ENCODE measurements at regions not wholly inside any gene's neighbourhood (a gene's known extent, or its start where the extent isn't known, plus 50 kb on each side); places are given as distances from the start of the nearest gene placed in this dataset.

DNA sequence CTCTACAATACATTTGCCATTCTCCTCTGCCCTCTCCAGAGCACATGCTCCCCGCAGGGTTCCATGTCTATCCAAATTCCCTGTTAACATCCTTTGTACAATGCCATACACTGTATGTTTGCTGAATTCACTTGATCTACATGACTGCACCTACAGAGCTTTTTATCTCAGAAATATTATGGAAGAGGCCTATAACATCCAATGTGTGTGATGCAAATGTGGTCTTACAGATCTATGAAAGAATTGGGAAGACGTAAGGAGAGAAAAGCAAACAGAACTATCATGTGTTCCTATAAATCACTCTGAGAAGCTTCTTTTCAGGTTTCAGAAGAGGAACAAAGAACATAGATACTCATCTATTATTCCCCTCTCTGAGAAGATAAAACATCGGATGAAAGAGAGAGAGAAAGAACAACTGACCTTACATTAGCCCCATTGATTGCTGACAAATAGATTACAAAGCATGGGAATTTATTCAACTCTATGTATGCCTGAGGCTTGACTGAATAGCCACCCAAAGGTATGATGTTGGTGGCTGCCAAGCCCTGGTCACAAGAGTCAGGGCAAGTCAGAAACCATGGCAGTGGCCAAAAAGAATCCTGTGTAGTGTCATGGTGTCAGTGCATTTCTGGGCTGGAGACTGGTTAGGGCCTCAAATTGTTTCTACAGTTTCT is 425.2 kb downstream of the FOXO1 start:
- in situ Hi-C loops (cut with HindIII; ENCODE audit: low pct_unique_long_range_greater_than_20kb, low sequenced_read_pairs) = no loop called here
- no peak for DNase-seq (ENCODE audit: low read depth, low spot score)

DNA sequence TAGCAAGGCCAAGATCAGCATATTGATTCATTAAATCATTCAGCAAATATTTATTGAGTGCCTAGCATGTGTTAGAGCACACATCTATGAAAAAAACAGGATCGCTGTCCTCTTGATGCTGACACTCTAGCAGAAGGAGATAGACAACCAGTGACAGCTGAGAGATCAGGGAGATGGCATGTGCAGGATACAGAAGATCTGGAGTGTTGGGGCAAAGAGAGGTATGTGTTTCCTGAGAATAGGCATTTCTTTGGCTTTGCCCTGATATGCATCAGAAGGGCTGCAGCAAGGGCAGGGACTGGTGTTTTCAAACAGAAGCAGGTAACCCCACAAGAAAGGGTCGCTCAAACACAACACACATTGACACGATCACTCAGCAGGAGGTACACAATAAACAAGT is 423.4 kb downstream of the FOXO1 start:
- DNase-seq (ENCODE audit: low read depth, low spot score) = no peak
- in situ Hi-C loops (cut with HindIII; ENCODE audit: low pct_unique_long_range_greater_than_20kb, low sequenced_read_pairs) = no loop called here

GRCh38 chr13:40243982-40244381 is 422.5 kb downstream of the FOXO1 start:
- no peak for DNase-seq (ENCODE audit: low read depth, low spot score)
- in situ Hi-C loops (cut with HindIII; ENCODE audit: low pct_unique_long_range_greater_than_20kb, low sequenced_read_pairs) = no loop called here

DNA sequence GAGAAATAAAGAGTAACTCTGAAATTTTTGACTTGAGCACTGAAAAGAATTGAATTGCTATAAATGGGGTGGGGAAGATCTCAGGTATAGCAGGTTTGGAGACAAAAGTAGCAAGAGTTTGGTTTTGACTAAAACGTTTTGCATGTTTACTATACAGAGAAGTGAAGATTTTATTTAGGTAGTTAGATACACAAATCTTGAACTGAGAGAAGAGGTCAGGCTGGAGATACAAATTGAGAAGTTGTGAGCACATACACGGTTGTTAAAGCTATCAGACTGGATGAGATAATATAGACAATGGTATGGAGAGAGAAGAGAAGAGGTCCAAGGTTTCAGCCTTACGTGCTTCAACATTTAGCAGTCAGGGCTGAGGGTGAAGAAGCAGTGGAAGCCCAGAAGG is 420.9 kb downstream of the FOXO1 start:
- no peak for DNase-seq (ENCODE audit: low read depth, low spot score)
- in situ Hi-C loops (cut with HindIII; ENCODE audit: low pct_unique_long_range_greater_than_20kb, low sequenced_read_pairs) = no loop called here

DNA sequence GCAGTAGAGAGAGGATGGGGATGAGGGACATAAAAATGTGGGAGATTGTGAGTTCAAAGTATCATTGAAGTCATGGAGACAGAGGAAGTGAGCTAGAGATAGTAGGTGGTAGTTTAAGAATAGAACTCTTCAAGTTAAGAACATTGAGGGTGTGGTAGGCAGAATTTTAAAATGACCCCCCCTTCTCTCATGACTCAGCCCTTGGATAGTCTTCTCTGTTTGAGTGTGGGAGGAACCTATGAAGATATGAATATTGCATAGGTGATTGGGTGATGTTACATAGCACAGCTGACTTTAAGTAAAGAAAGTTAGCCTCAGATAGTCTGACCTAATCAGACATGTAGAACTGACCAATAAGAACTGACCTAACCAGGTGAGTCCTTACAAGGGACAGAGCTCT is 418.6 kb downstream of the FOXO1 start:
- no peak for DNase-seq (ENCODE audit: low read depth, low spot score)
- in situ Hi-C loops (cut with HindIII; ENCODE audit: low pct_unique_long_range_greater_than_20kb, low sequenced_read_pairs) = no loop called here

- in situ Hi-C loops (cut with HindIII; ENCODE audit: low pct_unique_long_range_greater_than_20kb, low sequenced_read_pairs) = no loop called here
- no peak for DNase-seq (ENCODE audit: low read depth, low spot score)
Observed at GRCh38 chr13:40251343-40252032, 415.0 kb downstream of the FOXO1 start.

DNA sequence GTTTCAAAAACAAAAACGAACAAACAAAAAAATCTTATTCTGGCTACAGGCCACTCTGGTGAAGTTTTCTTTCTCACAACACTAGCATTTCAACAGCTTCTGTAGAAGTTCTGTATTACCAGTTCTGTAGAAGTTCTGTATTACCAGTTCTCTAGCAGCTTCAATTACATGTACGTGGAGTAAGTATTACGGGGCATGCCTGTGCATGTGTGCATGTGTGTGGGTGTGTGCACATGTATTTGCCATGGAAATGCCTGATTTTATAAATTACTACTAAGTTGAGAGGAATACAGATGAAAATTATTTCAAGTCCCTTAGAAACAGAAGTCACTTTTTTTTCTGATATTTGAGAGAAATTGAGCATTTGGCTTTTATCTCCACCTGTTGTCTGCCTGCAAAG is 414.2 kb downstream of the FOXO1 start:
- no peak for DNase-seq (ENCODE audit: low read depth, low spot score)

GRCh38 chr13:40252676-40253075 is 413.8 kb downstream of the FOXO1 start:
- DNase-seq (ENCODE audit: low read depth, low spot score) = no peak
- in situ Hi-C loops (cut with HindIII; ENCODE audit: low pct_unique_long_range_greater_than_20kb, low sequenced_read_pairs) = no loop called here

More for the DNA sequence above, 414.2 kb downstream of the FOXO1 start:
- in situ Hi-C loops (cut with HindIII; ENCODE audit: low pct_unique_long_range_greater_than_20kb, low sequenced_read_pairs) = no loop called here

- DNase-seq (ENCODE audit: low read depth, low spot score) = no peak
- in situ Hi-C loops (cut with HindIII; ENCODE audit: low pct_unique_long_range_greater_than_20kb, low sequenced_read_pairs) = no loop called here
Observed at GRCh38 chr13:40254394-40254793, 412.0 kb downstream of the FOXO1 start.

DNA sequence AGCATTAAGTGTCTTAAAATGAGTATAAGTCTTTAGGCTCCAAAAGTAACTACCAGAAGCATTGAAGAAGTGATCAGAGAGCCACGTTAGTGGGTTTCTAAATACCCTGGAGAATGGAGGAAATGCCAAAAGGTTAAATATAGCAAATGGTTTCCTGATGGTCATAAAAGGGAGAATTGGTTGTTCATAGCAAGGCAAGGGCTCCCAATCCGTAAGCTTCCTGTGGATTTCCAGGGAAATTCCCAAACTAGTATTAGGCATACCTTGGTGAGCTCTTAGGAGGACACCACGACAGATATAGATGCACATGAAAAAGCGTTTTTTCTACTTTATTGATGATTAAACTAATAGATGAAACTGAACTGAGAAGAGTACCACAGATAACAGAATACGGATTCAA is 410.9 kb downstream of the FOXO1 start:
- in situ Hi-C loops (cut with HindIII; ENCODE audit: low pct_unique_long_range_greater_than_20kb, low sequenced_read_pairs) = no loop called here
- DNase-seq (ENCODE audit: low read depth, low spot score) = no peak

- no peak for DNase-seq (ENCODE audit: low read depth, low spot score)
- in situ Hi-C loops (cut with HindIII; ENCODE audit: low pct_unique_long_range_greater_than_20kb, low sequenced_read_pairs) = no loop called here
Observed at GRCh38 chr13:40259899-40260298, 406.5 kb downstream of the FOXO1 start.

- in situ Hi-C loops (cut with HindIII; ENCODE audit: low pct_unique_long_range_greater_than_20kb, low sequenced_read_pairs) = no loop called here
- no peak for DNase-seq (ENCODE audit: low read depth, low spot score)
Observed at GRCh38 chr13:40261336-40261735, 405.1 kb downstream of the FOXO1 start.

- no peak for DNase-seq (ENCODE audit: low read depth, low spot score)
- in situ Hi-C loops (cut with HindIII; ENCODE audit: low pct_unique_long_range_greater_than_20kb, low sequenced_read_pairs) = no loop called here
Observed at GRCh38 chr13:40261947-40262346, 404.5 kb downstream of the FOXO1 start.

GRCh38 chr13:40269086-40269485 is 397.4 kb downstream of the FOXO1 start:
- in situ Hi-C loops (cut with HindIII; ENCODE audit: low pct_unique_long_range_greater_than_20kb, low sequenced_read_pairs) = no loop called here
- DNase-seq (ENCODE audit: low read depth, low spot score) = no peak

DNA sequence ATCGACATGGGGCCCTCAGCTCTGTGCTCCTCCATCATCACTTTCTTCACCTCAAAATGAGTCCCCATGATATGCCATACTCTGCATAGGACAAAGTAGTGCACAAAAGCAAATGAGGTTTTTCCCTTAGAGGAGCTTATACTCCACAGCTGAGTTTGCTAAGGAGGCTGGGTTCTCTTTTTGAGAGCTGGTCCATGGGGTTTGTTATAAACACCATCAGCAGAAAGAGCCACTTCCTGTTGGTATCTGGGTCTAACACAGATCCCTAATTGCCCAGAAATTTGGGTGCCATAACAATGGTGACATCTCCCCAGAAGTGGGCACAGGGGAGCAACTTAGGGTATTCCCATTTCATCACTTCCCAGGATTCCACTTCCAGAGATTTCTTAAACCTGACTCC is 395.7 kb downstream of the FOXO1 start:
- DNase-seq (ENCODE audit: low read depth, low spot score) = no peak
- in situ Hi-C loops (cut with HindIII; ENCODE audit: low pct_unique_long_range_greater_than_20kb, low sequenced_read_pairs) = no loop called here

- in situ Hi-C loops (cut with HindIII; ENCODE audit: low pct_unique_long_range_greater_than_20kb, low sequenced_read_pairs) = no loop called here
Observed at GRCh38 chr13:40271271-40271885, 395.1 kb downstream of the FOXO1 start.

GRCh38 chr13:40271931-40272775 is 394.3 kb downstream of the FOXO1 start:
- in situ Hi-C loops (cut with HindIII; ENCODE audit: low pct_unique_long_range_greater_than_20kb, low sequenced_read_pairs) = no loop called here
- no peak for DNase-seq (ENCODE audit: low read depth, low spot score)

More at GRCh38 chr13:40271271-40271885, 395.1 kb downstream of the FOXO1 start:
- DNase-seq (ENCODE audit: low read depth, low spot score) = no peak

DNA sequence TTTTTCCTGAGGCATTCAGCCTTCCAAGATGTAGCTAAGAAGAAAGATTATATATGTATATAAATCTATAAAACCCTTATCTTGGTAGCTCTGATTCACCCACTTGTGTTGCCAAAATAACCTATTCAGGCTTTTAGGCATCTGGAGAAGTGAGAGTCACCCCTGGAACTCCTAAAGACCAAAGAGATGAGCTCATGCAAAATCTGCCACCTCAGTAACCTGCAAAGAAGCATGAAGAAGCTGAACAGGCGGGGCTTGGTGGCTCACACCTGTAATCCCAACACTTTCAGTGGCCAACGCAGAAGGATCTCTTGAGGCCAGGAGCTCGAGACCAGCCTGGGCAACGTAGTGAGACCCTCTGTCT is 393.7 kb downstream of the FOXO1 start:
- DNase-seq (ENCODE audit: low read depth, low spot score) = no peak
- in situ Hi-C loops (cut with HindIII; ENCODE audit: low pct_unique_long_range_greater_than_20kb, low sequenced_read_pairs) = no loop called here

Data from SK-MEL-5 (cell line).